ENCODE measurements at regions not wholly inside any gene's neighbourhood (a gene's known extent, or its start where the extent isn't known, plus 50 kb on each side); places are given as distances from the start of the nearest gene placed in this dataset.
"Not testable (repeated sequence)": the region's sequence is repeated elsewhere in the genome, so short reads cannot be mapped to it uniquely, and the experiment has no call there.

GRCh38 chr9:42802716-42803115, 619.3 kb downstream of the SPATA31A6 start:
- intact Hi-C loops (cut with DNase I); H3K4me1 ChIP-seq; H3K4me3 ChIP-seq (replicated peaks in 1 of 3); DNase-seq; H3K27me3 ChIP-seq; H3K27ac ChIP-seq; H3K9me3 ChIP-seq; H3K36me3 ChIP-seq: not testable (repeated sequence)
- 59 to 72% methylated on average over 4 of the region's 4 CpGs for WGBS, 2 donors

- H3K9me3 ChIP-seq; H3K27ac ChIP-seq; H3K4me1 ChIP-seq; H3K4me3 ChIP-seq (replicated peaks in 1 of 3); intact Hi-C loops (cut with DNase I); H3K36me3 ChIP-seq; H3K27me3 ChIP-seq: not testable (repeated sequence)
- peak in 1 of 6 experiments; percentile 42 for TF ChIP-seq CTCF (IDR thresholded peaks at IDR 0.05)
- WGBS, 2 donors, result 28 to 30% methylated on average over 9 to 15 of the region's 25 CpGs
- DNase-seq, result peak in 1 of 2 donors; percentile 4
These were observed 623.2 kb downstream of the SPATA31A6 start for GRCh38 chr9:42806674-42807073.

GRCh38 chr9:42821468-42821867, 638.0 kb downstream of the SPATA31A6 start:
- H3K4me3 ChIP-seq (replicated peaks in 1 of 3); DNase-seq; H3K36me3 ChIP-seq; H3K27ac ChIP-seq; H3K9me3 ChIP-seq; H3K27me3 ChIP-seq; intact Hi-C loops (cut with DNase I); H3K4me1 ChIP-seq: not testable (repeated sequence)
- 75% methylated on average over 1 of the region's 1 CpG; no CpG with 5 or more reads in 1 of the 2 donors for WGBS, 2 donors

- H3K27ac ChIP-seq; H3K9me3 ChIP-seq; H3K4me1 ChIP-seq; intact Hi-C loops (cut with DNase I); DNase-seq; H3K27me3 ChIP-seq; H3K4me3 ChIP-seq (replicated peaks in 1 of 3); H3K36me3 ChIP-seq: not testable (repeated sequence)
- no CpG with 5 or more reads among the region's 3 CpGs for WGBS, 2 donors
These were observed 664.7 kb downstream of the SPATA31A6 start for GRCh38 chr9:42848156-42848555.

- H3K4me1 ChIP-seq; H3K27me3 ChIP-seq; H3K9me3 ChIP-seq; intact Hi-C loops (cut with DNase I); H3K27ac ChIP-seq; H3K4me3 ChIP-seq (replicated peaks in 1 of 3); H3K36me3 ChIP-seq: not testable (repeated sequence)
- WGBS, 2 donors, result 32 to 63% methylated on average over 4 to 19 of the region's 48 CpGs
- peak in 1 of 2 donors; percentile 2 for DNase-seq
These were observed 667.6 kb downstream of the SPATA31A6 start for GRCh38 chr9:42850896-42851693.

GRCh38 chr9:42851701-42852100, 668.2 kb downstream of the SPATA31A6 start:
- H3K4me3 ChIP-seq (replicated peaks in 1 of 3); H3K36me3 ChIP-seq; H3K27me3 ChIP-seq; intact Hi-C loops (cut with DNase I); H3K4me1 ChIP-seq; DNase-seq; H3K27ac ChIP-seq; H3K9me3 ChIP-seq: not testable (repeated sequence)
- WGBS, 2 donors, result 4 to 10% methylated on average over 4 to 11 of the region's 23 CpGs

- H3K27ac ChIP-seq; H3K4me1 ChIP-seq; intact Hi-C loops (cut with DNase I); H3K9me3 ChIP-seq; H3K4me3 ChIP-seq (replicated peaks in 1 of 3); H3K27me3 ChIP-seq; H3K36me3 ChIP-seq: not testable (repeated sequence)
- peak; percentile 18 to 44 for DNase-seq
- TF ChIP-seq CTCF (IDR thresholded peaks at IDR 0.05), result peak in 1 of 6 experiments; percentile 41
- WGBS, 2 donors, result 8 to 9% methylated on average over 5 to 30 of the region's 66 CpGs
These were observed 668.9 kb downstream of the SPATA31A6 start for GRCh38 chr9:42852133-42852930.

- DNase-seq; H3K9me3 ChIP-seq; H3K27ac ChIP-seq; H3K27me3 ChIP-seq; H3K4me1 ChIP-seq; H3K4me3 ChIP-seq (replicated peaks in 1 of 3); H3K36me3 ChIP-seq; intact Hi-C loops (cut with DNase I): not testable (repeated sequence)
- 50 to 52% methylated on average over 1 of the region's 1 CpG for WGBS, 2 donors
These were observed 676.7 kb downstream of the SPATA31A6 start for GRCh38 chr9:42860133-42860532.

GRCh38 chr9:42862465-42862864, 679.0 kb downstream of the SPATA31A6 start:
- intact Hi-C loops (cut with DNase I); H3K9me3 ChIP-seq; H3K36me3 ChIP-seq; DNase-seq; H3K4me3 ChIP-seq (replicated peaks in 1 of 3); H3K27me3 ChIP-seq; H3K4me1 ChIP-seq; H3K27ac ChIP-seq: not testable (repeated sequence)
- WGBS, 2 donors, result 62 to 89% methylated on average over 1 of the region's 1 CpG
